Panc1 (cell line): ENCODE measurements at regions not wholly inside any gene's neighbourhood (a gene's known extent, or its start where the extent isn't known, plus 50 kb on each side); places are given as distances from the start of the nearest gene placed in this dataset.

ENCODE experiments used
- CTCF ChIP-seq: fragments of 450-650 bp; IDR thresholded peaks from 2 replicates; pipeline ENCODE4 v1.5.1; 2017; ENCODE audit warnings: mild to moderate bottlenecking
- POLR2AphosphoS5 ChIP-seq: IDR thresholded peaks from 2 replicates; pipeline ENCODE4 v1.6.1; 2012; ENCODE audit warnings: mild to moderate bottlenecking, low read depth, low read length, moderate library complexity

GRCh38 chr4:164304861-164305260 is 449.1 kb upstream of the SMIM31 start:
- no peak for TF ChIP-seq CTCF
- TF ChIP-seq POLR2AphosphoS5: no peak
